Nephron (organoid): ENCODE measurements at regions not wholly inside any gene's neighbourhood (a gene's known extent, or its start where the extent isn't known, plus 50 kb on each side); places are given as distances from the start of the nearest gene placed in this dataset.

ENCODE experiments used
- H3K27ac Mint-ChIP-seq, 3 experiments: 2 replicates each; pipeline ENCODE4 v1.8.0; 2020; ENCODE audit warnings: mixed read lengths in 3 of 3, mild to moderate bottlenecking in 2 of 3, moderate library complexity in 1 of 3
- H3K27me3 Mint-ChIP-seq: 2 replicates; pipeline ENCODE4 v1.8.0; 2021; ENCODE audit warnings: low read depth, mild to moderate bottlenecking, moderate library complexity, mixed read lengths
- H3K36me3 Mint-ChIP-seq: 2 replicates; pipeline ENCODE4 v1.8.0; 2020; ENCODE audit warnings: low read depth, mixed read lengths
- H3K4me1 Mint-ChIP-seq: 2 replicates; pipeline ENCODE4 v1.8.0; 2020; ENCODE audit warnings: mixed read lengths
- H3K4me3 Mint-ChIP-seq, 3 experiments: 2 replicates each; pipeline ENCODE4 v1.8.0; 2020; ENCODE audit warnings: mild to moderate bottlenecking in 3 of 3, mixed read lengths in 3 of 3, moderate library complexity in 2 of 3
- H3K9me3 Mint-ChIP-seq: 2 replicates; pipeline ENCODE4 v1.8.0; 2020; ENCODE audit warnings: mixed read lengths
- TF ChIP-seq, protein P1 (sequence below), 3 experiments: fragments of 200-600 bp; sonication (generic); IDR thresholded peaks; one replicate each; pipeline ENCODE4 v1.5.0; 2021; ENCODE audit warnings: antibody characterized with exemption in 3 of 3; ENCODE audit not compliant: unreplicated experiment in 3 of 3

DNA sequence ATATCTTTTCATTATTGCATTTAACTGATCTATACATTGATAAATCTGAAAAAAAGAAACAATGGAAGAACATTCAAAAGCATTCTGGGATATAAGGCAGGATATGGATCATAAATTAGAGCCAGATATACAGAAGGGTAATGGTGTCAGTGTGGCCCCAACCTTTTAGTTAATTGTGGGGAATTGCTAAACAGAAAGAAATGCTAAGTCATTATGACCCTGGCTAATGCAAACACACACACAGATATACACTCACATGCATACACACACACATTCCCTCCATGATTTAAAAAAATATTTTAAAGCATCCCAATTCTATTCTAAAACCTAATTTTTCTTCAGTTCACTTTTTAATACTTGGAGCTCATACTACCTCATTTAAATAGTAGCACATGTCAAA, 404.5 kb downstream of the BCAT1 start:
- no peak overlapping the region for H3K4me3 Mint-ChIP-seq
- H3K27me3 Mint-ChIP-seq = no peaks in the 10 kb centered on the region
- TF ChIP-seq, protein P1, sequence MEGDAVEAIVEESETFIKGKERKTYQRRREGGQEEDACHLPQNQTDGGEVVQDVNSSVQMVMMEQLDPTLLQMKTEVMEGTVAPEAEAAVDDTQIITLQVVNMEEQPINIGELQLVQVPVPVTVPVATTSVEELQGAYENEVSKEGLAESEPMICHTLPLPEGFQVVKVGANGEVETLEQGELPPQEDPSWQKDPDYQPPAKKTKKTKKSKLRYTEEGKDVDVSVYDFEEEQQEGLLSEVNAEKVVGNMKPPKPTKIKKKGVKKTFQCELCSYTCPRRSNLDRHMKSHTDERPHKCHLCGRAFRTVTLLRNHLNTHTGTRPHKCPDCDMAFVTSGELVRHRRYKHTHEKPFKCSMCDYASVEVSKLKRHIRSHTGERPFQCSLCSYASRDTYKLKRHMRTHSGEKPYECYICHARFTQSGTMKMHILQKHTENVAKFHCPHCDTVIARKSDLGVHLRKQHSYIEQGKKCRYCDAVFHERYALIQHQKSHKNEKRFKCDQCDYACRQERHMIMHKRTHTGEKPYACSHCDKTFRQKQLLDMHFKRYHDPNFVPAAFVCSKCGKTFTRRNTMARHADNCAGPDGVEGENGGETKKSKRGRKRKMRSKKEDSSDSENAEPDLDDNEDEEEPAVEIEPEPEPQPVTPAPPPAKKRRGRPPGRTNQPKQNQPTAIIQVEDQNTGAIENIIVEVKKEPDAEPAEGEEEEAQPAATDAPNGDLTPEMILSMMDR (IDR thresholded peaks at IDR 0.05; ENCODE audit: unreplicated experiment in 3 of 3) = no peak
- no peak overlapping the region for H3K27ac Mint-ChIP-seq
- peaks cover 9% of the 10 kb centered on the region for H3K36me3 Mint-ChIP-seq
- H3K9me3 Mint-ChIP-seq = peaks cover 2% of the 10 kb centered on the region
- H3K4me1 Mint-ChIP-seq = no peaks in the 10 kb centered on the region

DNA sequence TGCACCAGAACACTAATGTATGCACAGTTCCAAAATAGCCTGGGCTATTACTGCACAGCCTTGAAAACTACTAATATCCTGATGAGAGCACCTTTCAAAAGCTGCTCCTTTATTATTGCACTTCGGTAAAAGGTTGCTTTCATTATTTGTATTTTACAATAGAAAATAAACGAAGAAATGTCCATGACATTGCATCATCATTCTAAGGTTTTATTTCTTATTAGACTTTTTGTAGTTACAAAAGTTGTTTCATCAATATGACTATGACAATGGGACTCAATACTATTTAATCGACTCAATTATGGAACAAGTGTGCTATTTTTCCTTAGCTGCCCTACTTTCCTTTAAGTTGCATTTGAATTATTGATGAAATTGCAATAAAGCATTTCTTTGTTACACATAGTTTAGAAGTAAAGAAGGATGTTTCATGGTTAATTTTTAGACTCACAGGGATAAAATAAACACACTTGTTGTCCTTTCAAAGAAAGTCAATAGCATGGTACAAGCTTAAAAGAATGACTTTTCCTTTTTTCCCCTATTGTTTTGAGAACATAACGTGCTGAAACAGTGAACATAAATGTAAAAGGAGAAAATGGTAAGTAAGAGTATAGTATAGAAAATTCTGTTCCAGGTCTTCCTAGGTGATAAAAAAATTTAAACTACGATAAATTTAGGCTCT, 407.6 kb downstream of the BCAT1 start:
- TF ChIP-seq, protein P1 (IDR thresholded peaks at IDR 0.05; ENCODE audit: unreplicated experiment in 3 of 3) = no peak
- H3K4me1 Mint-ChIP-seq = peaks cover 24% of the 10 kb centered on the region
- no peak overlapping the region for H3K27ac Mint-ChIP-seq
- H3K36me3 Mint-ChIP-seq = no peaks in the 10 kb centered on the region
- H3K4me3 Mint-ChIP-seq = no peak overlapping the region
- H3K27me3 Mint-ChIP-seq = no peaks in the 10 kb centered on the region
- no peaks in the 10 kb centered on the region for H3K9me3 Mint-ChIP-seq

DNA sequence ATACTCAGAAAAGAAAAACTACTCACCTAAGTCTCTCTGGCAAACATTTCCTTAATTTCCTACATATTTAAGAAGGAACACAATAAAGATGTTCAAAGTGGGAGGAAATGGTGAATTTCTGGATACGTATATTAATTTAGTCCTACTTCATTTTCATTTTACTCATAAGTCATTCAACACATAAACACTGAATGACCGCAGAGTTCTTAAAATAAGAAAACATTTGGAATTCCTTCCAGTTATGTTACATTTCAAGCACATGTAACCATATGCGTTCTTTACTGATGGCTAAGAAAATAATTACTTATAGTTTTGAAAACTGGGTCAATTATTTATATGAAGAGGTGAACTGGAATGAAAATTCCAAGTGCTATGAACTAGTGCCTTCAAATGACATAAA, 409.3 kb downstream of the BCAT1 start:
- peaks cover 39% of the 10 kb centered on the region for H3K4me1 Mint-ChIP-seq
- no peaks in the 10 kb centered on the region for H3K9me3 Mint-ChIP-seq
- no peaks in the 10 kb centered on the region for H3K27me3 Mint-ChIP-seq
- H3K27ac Mint-ChIP-seq = no peak overlapping the region
- no peaks in the 10 kb centered on the region for H3K36me3 Mint-ChIP-seq
- H3K4me3 Mint-ChIP-seq = no peak overlapping the region
- TF ChIP-seq, protein P1 (IDR thresholded peaks at IDR 0.05; ENCODE audit: unreplicated experiment in 3 of 3) = no peak

DNA sequence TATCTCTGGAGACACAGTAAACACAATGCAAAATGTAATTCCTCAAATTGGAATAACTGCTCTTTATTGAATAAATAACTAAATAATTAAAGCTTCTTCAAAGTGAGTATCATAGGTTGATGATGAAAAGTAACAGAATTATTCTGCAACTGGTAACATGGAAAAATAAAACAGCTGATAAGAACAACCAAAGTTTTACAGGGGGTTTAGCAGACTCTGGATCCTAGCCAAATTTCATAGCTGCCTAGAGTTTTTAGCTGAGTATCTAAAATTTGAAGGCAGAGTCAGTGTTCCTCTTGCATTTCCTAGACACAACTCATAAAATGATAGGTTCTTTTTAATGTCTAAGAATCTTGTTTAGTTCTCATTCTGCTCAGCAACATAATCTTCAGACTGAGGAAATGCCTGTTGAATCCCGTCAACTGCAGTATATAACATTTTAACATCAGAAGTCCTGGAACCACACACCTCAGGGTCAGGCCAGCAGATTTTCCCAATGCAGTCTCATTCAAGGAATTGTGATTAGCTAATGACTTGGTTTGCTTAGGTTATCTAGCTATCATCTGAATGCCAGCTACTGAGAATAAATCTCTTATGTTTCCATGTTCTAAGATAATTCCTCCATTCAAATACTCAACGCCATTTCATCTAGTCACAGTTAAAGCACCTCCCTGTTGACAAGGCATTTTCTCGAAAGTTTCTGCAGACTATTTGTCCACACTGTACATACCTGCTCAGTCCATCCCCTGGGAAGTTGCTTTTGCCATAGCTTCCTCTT, 411.6 kb downstream of the BCAT1 start:
- Mint-ChIP-seq H3K4me1 (peaks cover 51% of the 10 kb centered on the region), H3K4me3 (no peak overlapping the region), H3K9me3 (no peaks in the 10 kb centered on the region), H3K27me3 (no peaks in the 10 kb centered on the region), H3K36me3 (no peaks in the 10 kb centered on the region), H3K27ac (peak overlapping the region; percentile 60 to 90 (median 82))
- TF ChIP-seq, protein P1 (IDR thresholded peaks at IDR 0.05; ENCODE audit: unreplicated experiment in 3 of 3) = no peak

DNA sequence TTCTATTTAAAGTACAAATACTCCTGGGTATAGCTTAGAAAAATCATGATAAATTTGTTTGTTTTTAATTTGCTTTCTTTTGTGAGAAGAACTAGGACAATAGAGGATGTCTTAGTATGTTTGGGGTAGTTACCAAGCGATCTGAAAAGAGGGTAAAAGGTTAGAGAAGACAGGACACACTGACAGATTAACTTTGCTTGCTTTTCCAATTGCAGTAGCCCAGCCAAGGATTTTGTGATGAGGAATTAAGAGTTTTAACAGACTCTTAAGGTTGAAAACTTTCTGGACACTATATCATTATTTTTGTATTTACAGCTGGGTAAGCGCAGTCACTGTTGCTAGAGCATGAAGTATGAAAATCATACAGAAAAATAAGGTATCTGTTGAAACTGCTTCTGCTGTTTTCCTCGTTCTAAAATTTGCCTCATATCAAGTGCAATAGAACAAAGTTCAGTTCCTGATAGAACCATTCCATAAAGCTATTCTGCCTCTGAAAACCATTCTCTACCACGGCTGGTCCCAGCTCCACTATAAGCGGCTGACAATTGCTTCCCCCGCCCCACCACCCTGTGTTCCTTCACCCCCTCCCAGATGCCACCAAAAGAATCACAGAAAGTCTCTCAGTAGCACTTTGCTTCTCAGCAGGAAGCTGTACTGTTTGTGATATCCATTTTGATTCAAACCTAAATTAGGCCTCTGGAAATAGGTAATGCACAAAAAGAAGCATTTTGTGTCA, 413.4 kb downstream of the BCAT1 start:
- Mint-ChIP-seq H3K36me3 (no peaks in the 10 kb centered on the region), H3K4me3 (no peak overlapping the region), H3K9me3 (no peaks in the 10 kb centered on the region), H3K4me1 (peaks cover 56% of the 10 kb centered on the region), H3K27ac (peak overlapping the region; percentile 28 to 90 (median 82)), H3K27me3 (no peaks in the 10 kb centered on the region)
- TF ChIP-seq, protein P1 (IDR thresholded peaks at IDR 0.05; ENCODE audit: unreplicated experiment in 3 of 3) = no peak
